HL-60 (cell line): ENCODE measurements at regions not wholly inside any gene's neighbourhood (a gene's known extent, or its start where the extent isn't known, plus 50 kb on each side); places are given as distances from the start of the nearest gene placed in this dataset.

ENCODE experiments used
- DNase-seq, 2 experiments: peaks; one replicate each; pipeline ENCODE4 v3.0.0-alpha.2; 2010 to 2020; ENCODE audit warnings: low read depth in 1 of 2, low spot score in 1 of 2
- H3K27ac ChIP-seq: fragments of 250-450 bp; sonication (Bioruptor Pico); replicated peaks from 2 replicates; pipeline ENCODE4 v1.5.1; 2020; ENCODE audit warnings: mild to moderate bottlenecking, moderate library complexity
- H3K27me3 ChIP-seq: fragments of 250-450 bp; sonication (Bioruptor Pico); 2 replicates; pipeline ENCODE4 v1.5.1; 2021; ENCODE audit warnings: mild to moderate bottlenecking, moderate library complexity; ENCODE audit not compliant: insufficient read depth, poor library complexity, severe bottlenecking
- H3K4me3 ChIP-seq: replicated peaks from 2 replicates; pipeline ENCODE4 v1.5.1; 2011; ENCODE audit warnings: mild to moderate bottlenecking, control low read depth, low read length; ENCODE audit not compliant: insufficient read depth
- GABPA ChIP-seq: IDR thresholded peaks from 2 replicates; pipeline ENCODE4 v1.6.1; 2012; ENCODE audit warnings: low read depth
- POLR2AphosphoS5 ChIP-seq: IDR thresholded peaks from 2 replicates; pipeline ENCODE4 v1.6.1; 2012; ENCODE audit warnings: low read depth
- REST ChIP-seq: IDR thresholded peaks from 2 replicates; pipeline ENCODE4 v1.6.1; 2012; ENCODE audit warnings: low read depth; ENCODE audit not compliant: insufficient replicate concordance
- SPI1 ChIP-seq: IDR thresholded peaks from 2 replicates; pipeline ENCODE4 v1.6.1; 2012; ENCODE audit warnings: low read depth, mild to moderate bottlenecking, borderline replicate concordance
- TF ChIP-seq, protein P1 (sequence below): IDR thresholded peaks from one replicate; pipeline ENCODE4 v1.5.1; 2011; ENCODE audit warnings: low read length, control low read depth, inconsistent platforms; ENCODE audit not compliant: insufficient read depth

GRCh38 chr4:108375434-108375833 lies 206.7 kb upstream of the LEF1 start:
- Histone ChIP-seq H3K4me3 (no peak overlapping the region), H3K27me3 (no peaks in the 10 kb centered on the region), H3K27ac (no peak overlapping the region)
- DNase-seq = no peak
- TF ChIP-seq POLR2AphosphoS5 = no peak
- TF ChIP-seq, protein P1, sequence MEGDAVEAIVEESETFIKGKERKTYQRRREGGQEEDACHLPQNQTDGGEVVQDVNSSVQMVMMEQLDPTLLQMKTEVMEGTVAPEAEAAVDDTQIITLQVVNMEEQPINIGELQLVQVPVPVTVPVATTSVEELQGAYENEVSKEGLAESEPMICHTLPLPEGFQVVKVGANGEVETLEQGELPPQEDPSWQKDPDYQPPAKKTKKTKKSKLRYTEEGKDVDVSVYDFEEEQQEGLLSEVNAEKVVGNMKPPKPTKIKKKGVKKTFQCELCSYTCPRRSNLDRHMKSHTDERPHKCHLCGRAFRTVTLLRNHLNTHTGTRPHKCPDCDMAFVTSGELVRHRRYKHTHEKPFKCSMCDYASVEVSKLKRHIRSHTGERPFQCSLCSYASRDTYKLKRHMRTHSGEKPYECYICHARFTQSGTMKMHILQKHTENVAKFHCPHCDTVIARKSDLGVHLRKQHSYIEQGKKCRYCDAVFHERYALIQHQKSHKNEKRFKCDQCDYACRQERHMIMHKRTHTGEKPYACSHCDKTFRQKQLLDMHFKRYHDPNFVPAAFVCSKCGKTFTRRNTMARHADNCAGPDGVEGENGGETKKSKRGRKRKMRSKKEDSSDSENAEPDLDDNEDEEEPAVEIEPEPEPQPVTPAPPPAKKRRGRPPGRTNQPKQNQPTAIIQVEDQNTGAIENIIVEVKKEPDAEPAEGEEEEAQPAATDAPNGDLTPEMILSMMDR = no peak
- no peak for TF ChIP-seq GABPA
- TF ChIP-seq SPI1 = no peak
- no peak for TF ChIP-seq REST

DNA sequence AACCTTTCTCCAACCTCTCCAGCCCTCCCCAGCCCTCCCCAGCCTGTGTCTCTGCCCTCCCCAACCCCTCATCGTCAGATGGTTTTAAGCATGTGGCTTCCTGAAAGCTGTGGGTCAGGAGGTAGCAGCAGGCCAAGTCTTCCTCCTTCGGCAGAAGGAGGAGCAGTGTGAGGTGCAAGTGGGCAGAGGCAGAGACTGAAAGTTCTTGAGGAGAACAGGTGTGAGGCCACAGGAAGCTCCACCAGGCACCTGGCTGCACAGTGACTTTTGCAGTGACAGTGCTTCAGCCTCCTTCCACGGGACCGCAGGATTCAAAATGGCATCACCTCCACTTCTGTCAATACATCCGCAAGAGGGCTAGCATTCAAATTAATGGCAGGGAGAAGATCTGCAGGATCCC lies 203.9 kb upstream of the LEF1 start:
- Histone ChIP-seq H3K27ac (no peak overlapping the region), H3K4me3 (no peak overlapping the region), H3K27me3 (no peaks in the 10 kb centered on the region)
- TF ChIP-seq, protein P1 = no peak
- TF ChIP-seq GABPA (no peak), POLR2AphosphoS5 (no peak), REST (no peak), SPI1 (no peak)
- DNase-seq = no peak

- DNase-seq = no peak
- H3K4me3 ChIP-seq = no peak overlapping the region
- no peak overlapping the region for H3K27ac ChIP-seq
- no peaks in the 10 kb centered on the region for H3K27me3 ChIP-seq
- TF ChIP-seq, protein P1 = no peak
- TF ChIP-seq SPI1 = no peak
Observed at GRCh38 chr4:108371282-108371681, 202.6 kb upstream of the LEF1 start.
